ENCODE measurements at regions not wholly inside any gene's neighbourhood (a gene's known extent, or its start where the extent isn't known, plus 50 kb on each side); places are given as distances from the start of the nearest gene placed in this dataset.

- intact Hi-C loops (cut with DNase I): no loop called here
- no peak for DNase-seq
These were observed 103.1 kb upstream of the PRLR start for GRCh38 chr5:35333366-35333765.

GRCh38 chr5:35331956-35332950 lies 102.0 kb upstream of the PRLR start:
- no peak overlapping the region for H3K9ac ChIP-seq (ENCODE audit: low read length in 3 of 3)
- intact Hi-C loops (cut with DNase I): no loop called here
- no peaks in the 10 kb centered on the region for H3K27me3 ChIP-seq (ENCODE audit: control insufficient read depth, insufficient read depth, low read length)
- FAIRE-seq: no peak
- no peaks in the 10 kb centered on the region for H3K4me1 ChIP-seq (ENCODE audit: control insufficient read depth in 2 of 3, insufficient read depth in 2 of 3, low read depth in 1 of 3, low read length in 3 of 3)
- no peaks in the 10 kb centered on the region for H3K36me3 ChIP-seq (ENCODE audit: control insufficient read depth in 2 of 3, insufficient read depth in 3 of 3, low read length in 3 of 3)
- no peaks in the 10 kb centered on the region for H3K9me3 ChIP-seq (ENCODE audit: control insufficient read depth in 2 of 3, insufficient read depth in 1 of 3, low read length in 3 of 3)
- DNase-seq: no peak
- H3K27ac ChIP-seq (ENCODE audit: low read depth in 2 of 2, low read length in 2 of 2): no peak overlapping the region
- H3K4me3 ChIP-seq (ENCODE audit: low read length in 3 of 3): no peak overlapping the region
- no peak for TF ChIP-seq CTCF (IDR thresholded peaks at IDR 0.05; ENCODE audit: borderline replicate concordance, extremely low read depth, insufficient read depth)

More at GRCh38 chr5:35333366-35333765, 103.1 kb upstream of the PRLR start:
- Histone ChIP-seq H3K36me3 (ENCODE audit: control insufficient read depth in 2 of 3, insufficient read depth in 3 of 3, low read length in 3 of 3) (no peaks in the 10 kb centered on the region), H3K27me3 (ENCODE audit: control insufficient read depth, insufficient read depth, low read length) (no peaks in the 10 kb centered on the region), H3K9ac (ENCODE audit: low read length in 3 of 3) (no peak overlapping the region), H3K27ac (ENCODE audit: low read depth in 2 of 2, low read length in 2 of 2) (no peak overlapping the region), H3K4me1 (ENCODE audit: control insufficient read depth in 2 of 3, insufficient read depth in 2 of 3, low read depth in 1 of 3, low read length in 3 of 3) (no peaks in the 10 kb centered on the region), H3K9me3 (ENCODE audit: control insufficient read depth in 2 of 3, insufficient read depth in 1 of 3, low read length in 3 of 3) (no peaks in the 10 kb centered on the region), H3K4me3 (ENCODE audit: low read length in 3 of 3) (no peak overlapping the region)
- no peak for TF ChIP-seq CTCF (IDR thresholded peaks at IDR 0.05; ENCODE audit: borderline replicate concordance, extremely low read depth, insufficient read depth)
- FAIRE-seq: no peak

GRCh38 chr5:35325836-35326235 lies 95.5 kb upstream of the PRLR start:
- FAIRE-seq: no peak
- H3K27ac ChIP-seq (ENCODE audit: low read depth in 2 of 2, low read length in 2 of 2): no peak overlapping the region
- no peak for DNase-seq
- no peaks in the 10 kb centered on the region for H3K4me1 ChIP-seq (ENCODE audit: control insufficient read depth in 2 of 3, insufficient read depth in 2 of 3, low read depth in 1 of 3, low read length in 3 of 3)
- H3K27me3 ChIP-seq (ENCODE audit: control insufficient read depth, insufficient read depth, low read length): no peaks in the 10 kb centered on the region
- intact Hi-C loops (cut with DNase I): no loop called here
- no peak overlapping the region for H3K4me3 ChIP-seq (ENCODE audit: low read length in 3 of 3)
- H3K36me3 ChIP-seq (ENCODE audit: control insufficient read depth in 2 of 3, insufficient read depth in 3 of 3, low read length in 3 of 3): no peaks in the 10 kb centered on the region
- TF ChIP-seq CTCF (IDR thresholded peaks at IDR 0.05; ENCODE audit: borderline replicate concordance, extremely low read depth, insufficient read depth): no peak
- H3K9me3 ChIP-seq (ENCODE audit: control insufficient read depth in 2 of 3, insufficient read depth in 1 of 3, low read length in 3 of 3): no peaks in the 10 kb centered on the region
- H3K9ac ChIP-seq (ENCODE audit: low read length in 3 of 3): no peak overlapping the region
